Coronary artery (tissue), 2 donors: ENCODE measurements at regions not wholly inside any gene's neighbourhood (a gene's known extent, or its start where the extent isn't known, plus 50 kb on each side); places are given as distances from the start of the nearest gene placed in this dataset.

Source experiments
- DNase-seq: peaks from one replicate; pipeline ENCODE4 v3.0.0-alpha.2; 2017; ENCODE audit warnings: low spot score
- H3K27ac ChIP-seq, 2 donors: fragments of 200-600 bp; sonication (generic); one replicate each; pipeline ENCODE4 v1.5.1; 2016 to 2019
- H3K4me3 ChIP-seq: fragments of 200-600 bp; sonication (generic); 2 replicates; pipeline ENCODE4 v1.5.1; 2016; ENCODE audit warnings: mild to moderate bottlenecking, moderate library complexity
- CTCF ChIP-seq: fragments of 200-600 bp; sonication (generic); IDR thresholded peaks from one replicate; pipeline ENCODE4 v1.5.1; 2019; ENCODE audit warnings: antibody characterized with exemption

GRCh38 chr2:6760132-6760531 is 105.6 kb downstream of the CMPK2 start:
- TF ChIP-seq CTCF: no peak
- DNase-seq: no peak
- no peak overlapping the region for H3K4me3 ChIP-seq
- no peak overlapping the region for H3K27ac ChIP-seq

GRCh38 chr2:6764968-6765723 is 100.6 kb downstream of the CMPK2 start:
- Histone ChIP-seq H3K27ac (no peak overlapping the region), H3K4me3 (no peak overlapping the region)
- no peak for DNase-seq
- TF ChIP-seq CTCF: no peak

DNA sequence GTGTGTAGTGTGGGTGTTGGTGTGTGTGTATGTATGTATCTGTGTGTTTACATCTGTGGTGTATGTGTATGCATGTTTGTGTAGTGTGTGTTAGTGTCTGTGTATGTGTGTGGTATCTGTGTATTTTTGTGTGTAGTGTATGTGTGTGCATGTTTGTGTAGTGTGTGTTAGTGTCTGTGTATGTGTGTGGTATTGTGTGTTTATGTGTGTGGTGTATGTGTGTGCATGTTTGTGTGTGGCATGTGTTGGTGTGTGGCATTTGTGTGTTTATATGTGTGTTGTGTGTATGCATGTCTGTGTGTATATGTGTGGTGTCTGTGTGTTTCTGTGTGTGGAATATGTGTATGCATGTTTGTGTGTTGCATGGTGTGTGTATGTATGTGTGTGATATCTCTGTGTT is 96.4 kb downstream of the CMPK2 start:
- Histone ChIP-seq H3K27ac (no peak overlapping the region), H3K4me3 (no peak overlapping the region)
- DNase-seq: no peak
- no peak for TF ChIP-seq CTCF

DNA sequence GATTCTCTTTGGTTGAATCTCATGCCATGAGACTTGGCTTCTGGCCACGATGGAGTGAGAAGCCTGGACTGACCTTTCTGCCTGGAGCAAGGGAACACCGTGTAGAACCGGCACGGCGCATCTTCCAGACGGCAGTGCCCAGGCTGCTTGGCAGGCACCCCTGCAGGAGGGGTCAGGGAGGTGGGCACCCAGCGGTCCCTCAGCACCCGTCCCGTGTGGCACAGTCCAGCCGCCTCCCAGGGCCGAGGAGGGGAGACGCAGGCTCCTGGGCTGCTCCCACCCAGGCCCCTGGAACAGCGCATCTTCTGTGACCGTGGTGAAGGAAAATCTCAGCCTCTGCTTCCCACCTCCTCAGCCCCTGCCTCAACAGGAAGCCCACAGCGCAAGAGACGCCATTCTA is 95.7 kb downstream of the CMPK2 start:
- H3K27ac ChIP-seq: no peak overlapping the region
- no peak for TF ChIP-seq CTCF
- no peak for DNase-seq

DNA sequence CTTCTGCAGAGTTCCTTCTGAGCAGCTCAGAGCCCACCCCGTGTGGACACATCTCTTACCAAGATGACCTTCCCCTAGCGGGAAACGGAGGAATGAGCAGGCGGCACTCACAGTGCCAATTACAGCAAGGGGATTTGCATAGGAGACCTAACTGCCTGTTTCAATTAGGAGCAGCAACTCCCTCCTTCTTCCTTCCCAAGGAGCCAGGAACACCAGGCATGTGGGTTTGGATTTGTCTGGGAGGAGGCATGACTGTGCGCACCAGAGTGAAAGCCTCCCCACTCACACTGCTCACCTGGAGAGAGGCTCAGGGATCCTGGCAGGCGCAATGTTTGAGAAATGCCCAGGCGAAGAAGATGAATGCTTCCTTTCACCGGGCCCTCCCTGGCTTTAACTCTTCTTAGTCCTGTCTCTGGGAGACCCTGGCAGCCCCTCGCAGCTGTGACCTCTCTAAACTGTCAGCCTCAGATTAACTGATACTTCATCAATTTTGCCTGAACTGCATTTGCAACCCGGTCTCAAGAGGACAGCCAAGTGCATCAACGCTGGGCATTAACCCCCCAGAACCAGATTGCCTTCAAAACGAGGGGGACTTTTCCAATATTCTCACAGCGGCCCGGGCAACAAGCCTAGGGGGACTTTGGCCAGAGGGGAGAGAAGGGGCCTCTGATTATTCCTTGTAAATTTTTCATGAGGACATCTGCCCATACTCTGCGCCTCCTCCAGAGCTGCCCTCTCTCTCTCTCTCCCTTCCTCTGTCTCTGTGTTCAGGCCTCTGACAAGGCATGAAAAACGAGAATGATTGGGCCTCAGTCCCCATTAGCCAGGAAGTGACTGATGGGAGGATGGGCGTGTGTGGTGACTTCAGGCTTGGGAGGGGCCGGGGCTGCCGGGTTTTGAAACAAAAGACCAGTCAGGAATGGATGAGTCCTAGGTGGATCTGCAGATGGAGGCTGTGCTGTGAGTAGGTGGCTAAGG is 93.8 kb downstream of the CMPK2 start:
- H3K27ac ChIP-seq: no peak overlapping the region
- TF ChIP-seq CTCF: no peak
- peak overlapping the region; percentile 27 for H3K4me3 ChIP-seq
- no peak for DNase-seq

More for the DNA sequence above, 95.7 kb downstream of the CMPK2 start:
- H3K4me3 ChIP-seq: no peak overlapping the region

- DNase-seq: no peak
- peak overlapping the region; percentile 27 for H3K4me3 ChIP-seq
- peak; percentile 53 for TF ChIP-seq CTCF
- no peak overlapping the region for H3K27ac ChIP-seq
Measured at GRCh38 chr2:6773007-6773693, 92.6 kb downstream of the CMPK2 start.
